ENCODE measurements at regions not wholly inside any gene's neighbourhood (a gene's known extent, or its start where the extent isn't known, plus 50 kb on each side); places are given as distances from the start of the nearest gene placed in this dataset.

- TF ChIP-seq, protein P1, sequence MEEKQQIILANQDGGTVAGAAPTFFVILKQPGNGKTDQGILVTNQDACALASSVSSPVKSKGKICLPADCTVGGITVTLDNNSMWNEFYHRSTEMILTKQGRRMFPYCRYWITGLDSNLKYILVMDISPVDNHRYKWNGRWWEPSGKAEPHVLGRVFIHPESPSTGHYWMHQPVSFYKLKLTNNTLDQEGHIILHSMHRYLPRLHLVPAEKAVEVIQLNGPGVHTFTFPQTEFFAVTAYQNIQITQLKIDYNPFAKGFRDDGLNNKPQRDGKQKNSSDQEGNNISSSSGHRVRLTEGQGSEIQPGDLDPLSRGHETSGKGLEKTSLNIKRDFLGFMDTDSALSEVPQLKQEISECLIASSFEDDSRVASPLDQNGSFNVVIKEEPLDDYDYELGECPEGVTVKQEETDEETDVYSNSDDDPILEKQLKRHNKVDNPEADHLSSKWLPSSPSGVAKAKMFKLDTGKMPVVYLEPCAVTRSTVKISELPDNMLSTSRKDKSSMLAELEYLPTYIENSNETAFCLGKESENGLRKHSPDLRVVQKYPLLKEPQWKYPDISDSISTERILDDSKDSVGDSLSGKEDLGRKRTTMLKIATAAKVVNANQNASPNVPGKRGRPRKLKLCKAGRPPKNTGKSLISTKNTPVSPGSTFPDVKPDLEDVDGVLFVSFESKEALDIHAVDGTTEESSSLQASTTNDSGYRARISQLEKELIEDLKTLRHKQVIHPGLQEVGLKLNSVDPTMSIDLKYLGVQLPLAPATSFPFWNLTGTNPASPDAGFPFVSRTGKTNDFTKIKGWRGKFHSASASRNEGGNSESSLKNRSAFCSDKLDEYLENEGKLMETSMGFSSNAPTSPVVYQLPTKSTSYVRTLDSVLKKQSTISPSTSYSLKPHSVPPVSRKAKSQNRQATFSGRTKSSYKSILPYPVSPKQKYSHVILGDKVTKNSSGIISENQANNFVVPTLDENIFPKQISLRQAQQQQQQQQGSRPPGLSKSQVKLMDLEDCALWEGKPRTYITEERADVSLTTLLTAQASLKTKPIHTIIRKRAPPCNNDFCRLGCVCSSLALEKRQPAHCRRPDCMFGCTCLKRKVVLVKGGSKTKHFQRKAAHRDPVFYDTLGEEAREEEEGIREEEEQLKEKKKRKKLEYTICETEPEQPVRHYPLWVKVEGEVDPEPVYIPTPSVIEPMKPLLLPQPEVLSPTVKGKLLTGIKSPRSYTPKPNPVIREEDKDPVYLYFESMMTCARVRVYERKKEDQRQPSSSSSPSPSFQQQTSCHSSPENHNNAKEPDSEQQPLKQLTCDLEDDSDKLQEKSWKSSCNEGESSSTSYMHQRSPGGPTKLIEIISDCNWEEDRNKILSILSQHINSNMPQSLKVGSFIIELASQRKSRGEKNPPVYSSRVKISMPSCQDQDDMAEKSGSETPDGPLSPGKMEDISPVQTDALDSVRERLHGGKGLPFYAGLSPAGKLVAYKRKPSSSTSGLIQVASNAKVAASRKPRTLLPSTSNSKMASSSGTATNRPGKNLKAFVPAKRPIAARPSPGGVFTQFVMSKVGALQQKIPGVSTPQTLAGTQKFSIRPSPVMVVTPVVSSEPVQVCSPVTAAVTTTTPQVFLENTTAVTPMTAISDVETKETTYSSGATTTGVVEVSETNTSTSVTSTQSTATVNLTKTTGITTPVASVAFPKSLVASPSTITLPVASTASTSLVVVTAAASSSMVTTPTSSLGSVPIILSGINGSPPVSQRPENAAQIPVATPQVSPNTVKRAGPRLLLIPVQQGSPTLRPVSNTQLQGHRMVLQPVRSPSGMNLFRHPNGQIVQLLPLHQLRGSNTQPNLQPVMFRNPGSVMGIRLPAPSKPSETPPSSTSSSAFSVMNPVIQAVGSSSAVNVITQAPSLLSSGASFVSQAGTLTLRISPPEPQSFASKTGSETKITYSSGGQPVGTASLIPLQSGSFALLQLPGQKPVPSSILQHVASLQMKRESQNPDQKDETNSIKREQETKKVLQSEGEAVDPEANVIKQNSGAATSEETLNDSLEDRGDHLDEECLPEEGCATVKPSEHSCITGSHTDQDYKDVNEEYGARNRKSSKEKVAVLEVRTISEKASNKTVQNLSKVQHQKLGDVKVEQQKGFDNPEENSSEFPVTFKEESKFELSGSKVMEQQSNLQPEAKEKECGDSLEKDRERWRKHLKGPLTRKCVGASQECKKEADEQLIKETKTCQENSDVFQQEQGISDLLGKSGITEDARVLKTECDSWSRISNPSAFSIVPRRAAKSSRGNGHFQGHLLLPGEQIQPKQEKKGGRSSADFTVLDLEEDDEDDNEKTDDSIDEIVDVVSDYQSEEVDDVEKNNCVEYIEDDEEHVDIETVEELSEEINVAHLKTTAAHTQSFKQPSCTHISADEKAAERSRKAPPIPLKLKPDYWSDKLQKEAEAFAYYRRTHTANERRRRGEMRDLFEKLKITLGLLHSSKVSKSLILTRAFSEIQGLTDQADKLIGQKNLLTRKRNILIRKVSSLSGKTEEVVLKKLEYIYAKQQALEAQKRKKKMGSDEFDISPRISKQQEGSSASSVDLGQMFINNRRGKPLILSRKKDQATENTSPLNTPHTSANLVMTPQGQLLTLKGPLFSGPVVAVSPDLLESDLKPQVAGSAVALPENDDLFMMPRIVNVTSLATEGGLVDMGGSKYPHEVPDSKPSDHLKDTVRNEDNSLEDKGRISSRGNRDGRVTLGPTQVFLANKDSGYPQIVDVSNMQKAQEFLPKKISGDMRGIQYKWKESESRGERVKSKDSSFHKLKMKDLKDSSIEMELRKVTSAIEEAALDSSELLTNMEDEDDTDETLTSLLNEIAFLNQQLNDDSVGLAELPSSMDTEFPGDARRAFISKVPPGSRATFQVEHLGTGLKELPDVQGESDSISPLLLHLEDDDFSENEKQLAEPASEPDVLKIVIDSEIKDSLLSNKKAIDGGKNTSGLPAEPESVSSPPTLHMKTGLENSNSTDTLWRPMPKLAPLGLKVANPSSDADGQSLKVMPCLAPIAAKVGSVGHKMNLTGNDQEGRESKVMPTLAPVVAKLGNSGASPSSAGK (IDR thresholded peaks at IDR 0.05), result no peak
These were observed 401.1 kb upstream of the CHRM3 start (continued) for GRCh38 chr1:238985312-238985711.

All from K562 (cell line).